ENCODE measurements at regions not wholly inside any gene's neighbourhood (a gene's known extent, or its start where the extent isn't known, plus 50 kb on each side); places are given as distances from the start of the nearest gene placed in this dataset.

- Histone ChIP-seq H2BK5ac (ENCODE audit: low read depth, low read length, poor library complexity, severe bottlenecking) (no peak overlapping the region), H3K36me3 (ENCODE audit: control insufficient read depth, insufficient read depth, low read length) (no peaks in the 10 kb centered on the region), H3K9me1 (ENCODE audit: insufficient read depth, low read length) (no peaks in the 10 kb centered on the region), H3K4me2 (ENCODE audit: low read depth, low read length) (no peak overlapping the region), H3K4me3 (ENCODE audit: insufficient read depth, low read depth, low read length) (no peak overlapping the region), H3K18ac (ENCODE audit: low read depth, low read length) (no peak overlapping the region), H3K9ac (ENCODE audit: low read depth, low read length) (no peak overlapping the region), H2AK5ac (ENCODE audit: low read depth, low read length) (no peak overlapping the region), H2AK9ac (replicated peaks; ENCODE audit: low read depth, low read length, poor library complexity) (no peak overlapping the region), H3K4ac (ENCODE audit: low read depth, low read length) (no peak overlapping the region), H3K27ac (ENCODE audit: insufficient read depth, low read length) (no peak overlapping the region), H2BK20ac (ENCODE audit: low read depth, low read length) (no peak overlapping the region), H3K79me1 (ENCODE audit: low read depth in 1 of 2, low read length in 2 of 2) (no peaks in the 10 kb centered on the region), H3K56ac (ENCODE audit: extremely low read depth, insufficient read depth, low read length) (no peak overlapping the region), H3K23ac (ENCODE audit: low read depth, low read length) (no peak overlapping the region), H4K5ac (ENCODE audit: low read depth, low read length) (no peak overlapping the region), H3K9me3 (ENCODE audit: control insufficient read depth, insufficient read depth, low read length) (no peaks in the 10 kb centered on the region; the same call in 1 of the 2 replicates), H4K91ac (ENCODE audit: insufficient read depth, low read depth, low read length) (no peak overlapping the region), H4K8ac (ENCODE audit: low read depth in 2 of 2, low read length in 2 of 2) (no peak overlapping the region), H2AFZ (replicated peaks; ENCODE audit: low read length, poor library complexity) (no peak overlapping the region), H3K4me1 (ENCODE audit: control insufficient read depth, insufficient read depth, low read length) (no peaks in the 10 kb centered on the region), H3K27me3 (ENCODE audit: control insufficient read depth, insufficient read depth, low read length) (no peaks in the 10 kb centered on the region), H3K14ac (replicated peaks; ENCODE audit: low read depth, low read length) (no peak overlapping the region), H2BK15ac (ENCODE audit: low read depth, low read length) (no peak overlapping the region), H2BK120ac (ENCODE audit: low read depth, low read length) (no peak overlapping the region), H4K20me1 (ENCODE audit: insufficient read depth, low read length) (no peaks in the 10 kb centered on the region)
- no CpG with 5 or more reads among the region's 3 CpGs for WGBS, 2 experiments (ENCODE audit: extremely low coverage in 2 of 2, insufficient read length in 1 of 2)
- no peak for TF ChIP-seq FOS (IDR thresholded peaks at IDR 0.05; ENCODE audit: low read depth, low read length)
- peak; percentile 94 for TF ChIP-seq CEBPB (IDR thresholded peaks at IDR 0.05; ENCODE audit: low read depth, low read length)
- dilution Hi-C loops (cut with HindIII; ENCODE audit: low sequenced_read_pairs, unreplicated experiment) (no loop called here), intact Hi-C loops (cut with micrococcal nuclease) (no loop called here), in situ Hi-C loops (cut with MboI; ENCODE audit: low sequenced_read_pairs) (no loop called here)
- no peak for ATAC-seq (ENCODE audit: low read depth)
- ChIA-PET CTCF (interaction anchor here (0.5 kb wide), 1 partner anchor 11 kb away, joined by 6 read pairs; no protein-coding TSS in a partner anchor), POLR2A (ENCODE audit: unreplicated experiment) (no interaction called here)
- BruUV-seq (replicated peaks) = no TSS peak
- no peak for DNase-seq
These were observed 516.4 kb upstream of the ARID1B start for GRCh38 chr6:156260815-156261214.
